ENCODE measurements at regions not wholly inside any gene's neighbourhood (a gene's known extent, or its start where the extent isn't known, plus 50 kb on each side); places are given as distances from the start of the nearest gene placed in this dataset.

DNA sequence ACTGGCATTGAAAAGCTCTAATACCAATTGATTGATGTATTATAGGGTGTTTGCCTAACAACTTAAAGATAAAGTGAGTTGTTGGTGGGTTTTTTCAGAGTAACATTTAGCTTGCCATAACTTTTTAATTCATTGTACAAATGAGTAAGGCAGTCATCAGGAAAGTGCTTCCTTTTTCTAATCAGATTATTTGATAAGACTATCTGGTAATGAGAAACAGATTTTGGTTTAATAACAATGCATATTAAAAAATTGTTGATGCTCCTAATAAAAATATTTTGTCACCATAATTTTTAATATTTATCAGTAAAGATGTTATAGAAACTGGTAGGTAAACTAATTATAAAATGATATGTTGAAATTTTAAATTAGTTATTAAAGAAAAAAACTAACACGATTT, 51.3 kb downstream of the BLTP1 start:
- Histone ChIP-seq H3K4me3 (no peak overlapping the region), H3K9me3 (no peaks in the 10 kb centered on the region), H3K4me1 (no peaks in the 10 kb centered on the region), H3K27me3 (ENCODE audit: low read depth) (no peaks in the 10 kb centered on the region), H3K36me3 (replicated peaks) (no peaks in the 10 kb centered on the region)
- no peak for DNase-seq (ENCODE audit: low spot score in 2 of 2)
- in situ Hi-C loops (cut with MboI; ENCODE audit: low sequenced_read_pairs): no loop called here

DNA sequence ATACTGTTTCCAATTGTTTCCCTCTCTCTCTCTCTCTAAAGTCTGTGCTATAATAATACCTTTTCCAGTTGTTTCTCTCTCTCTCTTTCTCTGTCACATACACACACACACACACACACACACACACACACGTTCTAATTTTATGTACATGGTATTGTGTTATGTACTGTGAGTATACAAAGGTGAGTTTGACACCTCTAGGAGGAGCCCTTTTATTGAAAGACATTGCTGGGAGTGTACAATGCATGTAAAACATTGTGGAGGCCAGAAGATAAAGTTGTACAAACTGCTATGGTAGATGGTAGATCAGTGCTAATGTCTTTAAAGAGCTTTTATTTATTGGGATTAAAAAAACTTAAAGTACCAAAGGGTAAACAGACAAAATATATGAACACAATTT, 53.6 kb downstream of the BLTP1 start:
- Histone ChIP-seq H3K4me3 (no peak overlapping the region), H3K9me3 (no peaks in the 10 kb centered on the region), H3K27me3 (ENCODE audit: low read depth) (no peaks in the 10 kb centered on the region), H3K4me1 (no peaks in the 10 kb centered on the region), H3K36me3 (replicated peaks) (no peaks in the 10 kb centered on the region; the same call in 1 of the 2 replicates)
- in situ Hi-C loops (cut with MboI; ENCODE audit: low sequenced_read_pairs): no loop called here
- DNase-seq (ENCODE audit: low spot score in 2 of 2): no peak

DNA sequence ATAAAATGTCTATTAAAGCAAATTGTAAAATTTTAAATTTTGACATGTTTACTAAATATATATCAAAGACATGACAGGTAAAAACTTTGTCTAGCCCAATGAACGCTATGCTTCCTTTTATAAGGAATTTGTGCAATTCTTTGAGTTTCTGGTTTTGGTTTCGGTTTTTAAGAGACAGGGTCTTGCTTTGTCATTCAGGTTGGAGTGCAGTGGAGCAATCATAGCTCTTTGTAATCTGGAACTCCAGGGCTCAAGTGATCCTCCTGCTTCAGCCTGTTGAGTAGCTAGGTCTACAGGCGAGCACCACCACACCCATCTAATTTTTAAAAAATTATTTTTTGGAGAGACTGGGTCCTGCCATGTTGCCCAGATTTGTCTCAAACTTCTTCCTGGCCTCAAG, 60.7 kb downstream of the BLTP1 start:
- Histone ChIP-seq H3K36me3 (replicated peaks) (no peaks in the 10 kb centered on the region; the same call in 1 of the 2 replicates), H3K4me1 (no peaks in the 10 kb centered on the region), H3K4me3 (no peak overlapping the region), H3K27me3 (ENCODE audit: low read depth) (no peaks in the 10 kb centered on the region), H3K9me3 (no peaks in the 10 kb centered on the region)
- no peak for DNase-seq (ENCODE audit: low spot score in 2 of 2)
- in situ Hi-C loops (cut with MboI; ENCODE audit: low sequenced_read_pairs): no loop called here

DNA sequence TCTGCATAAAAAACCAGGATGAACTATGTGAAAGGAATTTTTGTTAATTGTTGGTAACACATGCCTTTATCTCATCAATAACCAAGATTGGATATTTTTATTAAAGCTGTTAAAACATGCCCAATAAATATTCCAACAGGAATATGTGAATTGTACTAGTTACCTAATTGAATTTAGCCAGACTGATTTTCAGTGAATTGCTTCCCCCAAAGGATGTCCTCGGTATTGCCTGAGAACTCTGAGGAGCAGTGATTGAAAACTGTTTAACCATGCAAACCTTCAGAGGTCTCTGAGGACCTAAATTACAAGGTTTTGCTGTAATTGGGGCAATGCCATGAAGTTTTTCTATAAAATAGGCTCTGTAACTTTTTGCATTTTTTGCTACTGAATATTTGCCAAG, 66.6 kb downstream of the BLTP1 start:
- no peak overlapping the region for H3K4me3 ChIP-seq
- H3K4me1 ChIP-seq: no peaks in the 10 kb centered on the region
- in situ Hi-C loops (cut with MboI; ENCODE audit: low sequenced_read_pairs): no loop called here
- H3K36me3 ChIP-seq (replicated peaks): no peaks in the 10 kb centered on the region
- H3K9me3 ChIP-seq: no peaks in the 10 kb centered on the region
- H3K27me3 ChIP-seq (ENCODE audit: low read depth): no peaks in the 10 kb centered on the region
- DNase-seq (ENCODE audit: low spot score in 2 of 2): no peak

DNA sequence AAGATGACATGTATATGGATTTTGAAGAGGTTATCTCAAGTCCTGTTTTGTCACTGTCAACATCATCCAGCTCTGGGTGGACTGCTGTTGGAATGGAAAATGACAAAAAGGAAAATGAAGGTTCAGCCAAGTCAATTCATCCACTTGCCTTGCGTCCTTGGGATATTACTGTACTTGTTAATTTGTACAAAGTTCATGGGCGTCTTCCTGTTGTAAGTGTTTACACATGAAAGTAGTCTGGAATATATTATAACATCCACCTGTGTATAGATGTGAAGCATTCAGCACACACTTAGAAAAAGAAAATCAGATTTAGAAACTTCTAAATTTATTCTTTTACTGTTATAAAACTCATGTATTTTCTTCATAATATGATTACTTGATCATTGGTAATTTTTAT, 67.2 kb downstream of the BLTP1 start:
- Histone ChIP-seq H3K4me3 (no peak overlapping the region), H3K27me3 (ENCODE audit: low read depth) (no peaks in the 10 kb centered on the region), H3K36me3 (replicated peaks) (no peaks in the 10 kb centered on the region), H3K4me1 (no peaks in the 10 kb centered on the region), H3K9me3 (no peaks in the 10 kb centered on the region)
- no peak for DNase-seq (ENCODE audit: low spot score in 2 of 2)
- in situ Hi-C loops (cut with MboI; ENCODE audit: low sequenced_read_pairs): no loop called here

DNA sequence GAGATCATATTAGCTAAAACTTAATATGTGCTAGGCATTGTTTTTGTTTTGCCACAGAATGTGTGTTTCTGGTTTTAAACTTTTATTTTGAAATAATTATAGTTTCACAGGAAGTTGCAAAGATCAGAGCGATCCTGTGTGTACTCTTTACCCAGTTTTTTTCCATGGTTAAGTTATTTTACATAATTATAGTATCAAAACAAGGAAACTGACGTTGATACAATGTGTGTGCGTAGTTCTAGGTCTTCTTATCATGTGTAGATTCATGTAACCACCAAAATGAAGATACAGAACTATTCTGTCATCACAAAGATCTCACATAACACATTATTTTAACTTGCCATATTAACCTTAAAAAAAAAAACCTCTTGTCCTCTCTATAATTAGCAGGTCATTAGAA, 69.2 kb downstream of the BLTP1 start:
- in situ Hi-C loops (cut with MboI; ENCODE audit: low sequenced_read_pairs): no loop called here
- Histone ChIP-seq H3K4me3 (no peak overlapping the region), H3K36me3 (replicated peaks) (no peaks in the 10 kb centered on the region), H3K4me1 (no peaks in the 10 kb centered on the region), H3K9me3 (no peaks in the 10 kb centered on the region), H3K27me3 (ENCODE audit: low read depth) (no peaks in the 10 kb centered on the region)
- DNase-seq (ENCODE audit: low spot score in 2 of 2): no peak

DNA sequence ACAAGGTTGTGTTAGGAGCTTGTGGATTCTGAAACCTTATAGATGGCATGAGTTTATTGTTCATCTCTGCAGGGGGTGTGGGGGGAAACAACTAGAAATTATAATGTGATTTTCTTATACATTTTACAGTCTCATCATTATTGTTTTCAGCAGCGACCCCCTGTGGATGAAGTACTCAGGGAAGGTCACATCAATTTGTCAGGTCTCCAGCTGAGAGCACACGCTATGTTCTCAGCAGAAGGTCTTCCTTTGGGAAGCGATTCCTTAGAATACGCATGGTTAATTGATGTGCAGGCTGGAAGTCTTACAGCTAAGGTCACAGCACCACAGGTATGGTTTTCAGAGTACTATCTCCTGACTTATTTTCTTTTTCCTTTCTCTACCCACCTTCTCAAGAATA, 72.2 kb downstream of the BLTP1 start:
- Histone ChIP-seq H3K4me1 (no peaks in the 10 kb centered on the region), H3K9me3 (no peaks in the 10 kb centered on the region), H3K36me3 (replicated peaks) (no peaks in the 10 kb centered on the region; the same call in 1 of the 2 replicates), H3K27me3 (ENCODE audit: low read depth) (no peaks in the 10 kb centered on the region), H3K4me3 (no peak overlapping the region)
- peak in 1 of 2 experiments; percentile 25 for DNase-seq (ENCODE audit: low spot score in 2 of 2)
- in situ Hi-C loops (cut with MboI; ENCODE audit: low sequenced_read_pairs): no loop called here

DNA sequence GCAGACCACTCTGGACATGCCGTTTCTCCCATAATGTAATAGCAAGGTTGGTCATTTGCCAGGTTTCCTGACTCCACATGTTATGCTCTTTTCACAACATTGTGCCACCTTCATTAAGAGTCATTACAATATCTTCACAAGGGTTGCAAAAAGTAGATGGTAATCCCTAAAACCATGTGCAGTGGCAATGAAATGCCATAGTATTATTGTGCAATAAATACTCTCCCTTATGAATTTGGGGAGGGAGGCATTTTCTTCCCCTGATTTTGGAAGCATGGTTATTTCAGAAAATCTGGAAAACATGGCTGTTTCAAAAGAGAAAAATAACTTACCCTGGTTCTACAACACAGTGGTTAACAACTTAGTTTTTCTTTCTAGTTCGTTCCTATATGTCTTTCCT, 75.1 kb downstream of the BLTP1 start:
- Histone ChIP-seq H3K27me3 (ENCODE audit: low read depth) (no peaks in the 10 kb centered on the region), H3K36me3 (replicated peaks) (peaks cover 4% of the 10 kb centered on the region), H3K4me3 (no peak overlapping the region), H3K9me3 (no peaks in the 10 kb centered on the region), H3K4me1 (no peaks in the 10 kb centered on the region)
- in situ Hi-C loops (cut with MboI; ENCODE audit: low sequenced_read_pairs): no loop called here
- DNase-seq (ENCODE audit: low spot score in 2 of 2): no peak

DNA sequence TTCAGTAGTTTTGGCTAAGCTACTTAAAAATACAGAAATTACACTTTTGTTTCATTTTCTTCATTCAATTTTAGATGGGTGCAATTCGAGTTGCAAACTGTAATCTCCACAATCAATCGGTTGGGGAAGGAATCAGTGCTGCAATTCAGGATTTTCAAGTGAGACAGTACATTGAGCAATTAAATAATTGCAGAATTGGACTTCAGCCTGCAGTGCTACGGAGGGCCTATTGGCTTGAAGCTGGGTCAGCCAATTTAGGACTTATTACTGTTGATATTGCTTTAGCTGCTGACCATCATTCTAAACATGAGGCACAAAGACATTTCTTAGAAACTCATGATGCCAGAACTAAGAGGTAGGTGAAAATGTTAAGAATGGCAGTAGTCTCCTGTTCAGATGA, 77.7 kb downstream of the BLTP1 start:
- Histone ChIP-seq H3K4me3 (no peak overlapping the region), H3K27me3 (ENCODE audit: low read depth) (no peaks in the 10 kb centered on the region), H3K36me3 (replicated peaks) (peaks cover 4% of the 10 kb centered on the region), H3K9me3 (no peaks in the 10 kb centered on the region), H3K4me1 (no peaks in the 10 kb centered on the region)
- no peak for DNase-seq (ENCODE audit: low spot score in 2 of 2)
- in situ Hi-C loops (cut with MboI; ENCODE audit: low sequenced_read_pairs): no loop called here

DNA sequence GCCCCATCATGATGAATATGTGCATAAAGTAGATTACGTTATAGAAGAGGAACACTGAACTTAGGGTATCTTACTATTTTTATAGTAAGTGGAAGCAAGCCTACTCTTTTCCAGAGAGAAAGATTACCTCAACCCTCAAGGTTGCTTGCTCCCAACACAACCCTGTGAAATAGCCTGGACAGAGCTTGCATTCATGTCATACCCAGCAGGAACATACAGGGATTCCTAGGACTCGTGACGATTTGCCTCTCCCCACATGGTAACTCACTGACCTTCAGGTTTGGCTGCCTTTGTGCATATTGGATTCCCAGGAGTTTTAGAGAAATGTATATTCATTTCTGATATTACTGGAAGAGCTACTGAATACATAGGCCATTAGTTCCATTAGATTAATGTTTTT, 80.5 kb downstream of the BLTP1 start:
- Histone ChIP-seq H3K4me3 (no peak overlapping the region), H3K36me3 (replicated peaks) (peaks cover 6% of the 10 kb centered on the region), H3K27me3 (ENCODE audit: low read depth) (no peaks in the 10 kb centered on the region), H3K9me3 (no peaks in the 10 kb centered on the region), H3K4me1 (no peaks in the 10 kb centered on the region)
- DNase-seq (ENCODE audit: low spot score in 2 of 2): no peak
- in situ Hi-C loops (cut with MboI; ENCODE audit: low sequenced_read_pairs): no loop called here

DNA sequence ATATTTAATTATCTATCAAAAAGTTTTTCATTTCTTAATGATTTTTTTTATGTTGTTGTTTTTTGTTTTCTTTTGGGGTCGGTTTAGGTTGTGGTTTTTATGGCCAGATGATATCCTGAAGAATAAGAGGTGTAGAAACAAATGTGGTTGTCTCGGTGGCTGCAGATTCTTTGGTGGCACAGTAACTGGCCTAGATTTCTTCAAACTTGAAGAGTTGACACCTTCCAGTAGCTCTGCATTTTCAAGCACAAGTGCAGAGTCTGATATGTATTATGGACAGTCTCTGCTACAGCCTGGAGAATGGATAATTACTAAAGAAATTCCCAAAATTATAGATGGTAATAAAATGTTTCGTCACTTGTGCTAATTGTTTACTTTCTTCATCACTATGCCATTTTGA, 82.6 kb downstream of the BLTP1 start:
- Histone ChIP-seq H3K9me3 (no peaks in the 10 kb centered on the region), H3K4me1 (no peaks in the 10 kb centered on the region; the same call in 1 of the 2 replicates), H3K36me3 (replicated peaks) (peaks cover 6% of the 10 kb centered on the region; the same call in 1 of the 2 replicates), H3K4me3 (no peak overlapping the region), H3K27me3 (ENCODE audit: low read depth) (no peaks in the 10 kb centered on the region)
- in situ Hi-C loops (cut with MboI; ENCODE audit: low sequenced_read_pairs): no loop called here
- no peak for DNase-seq (ENCODE audit: low spot score in 2 of 2)

DNA sequence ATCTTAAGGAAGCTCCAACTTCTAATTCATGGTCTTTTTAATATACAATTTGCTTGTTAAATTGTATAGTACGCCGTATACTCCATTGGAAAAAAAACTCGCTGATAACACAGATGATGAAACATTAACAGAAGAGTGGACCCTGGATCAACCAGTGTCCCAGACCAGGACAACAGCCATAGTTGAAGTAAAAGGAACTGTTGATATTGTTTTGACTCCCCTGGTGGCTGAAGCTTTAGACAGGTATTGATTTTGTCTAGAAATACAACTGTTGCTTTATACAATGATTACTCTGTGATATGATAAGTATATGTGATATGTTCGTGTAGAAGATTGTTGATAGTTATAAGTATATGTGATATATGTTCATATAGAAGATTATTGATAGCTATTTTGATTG, 91.7 kb downstream of the BLTP1 start:
- no peaks in the 10 kb centered on the region for H3K27me3 ChIP-seq (ENCODE audit: low read depth)
- H3K4me3 ChIP-seq: no peak overlapping the region
- peaks cover 6% of the 10 kb centered on the region for H3K4me1 ChIP-seq
- no peak for DNase-seq (ENCODE audit: low spot score in 2 of 2)
- H3K9me3 ChIP-seq: no peaks in the 10 kb centered on the region
- no peaks in the 10 kb centered on the region; the same call in 1 of the 2 replicates for H3K36me3 ChIP-seq (replicated peaks)
- in situ Hi-C loops (cut with MboI; ENCODE audit: low sequenced_read_pairs): no loop called here

DNA sequence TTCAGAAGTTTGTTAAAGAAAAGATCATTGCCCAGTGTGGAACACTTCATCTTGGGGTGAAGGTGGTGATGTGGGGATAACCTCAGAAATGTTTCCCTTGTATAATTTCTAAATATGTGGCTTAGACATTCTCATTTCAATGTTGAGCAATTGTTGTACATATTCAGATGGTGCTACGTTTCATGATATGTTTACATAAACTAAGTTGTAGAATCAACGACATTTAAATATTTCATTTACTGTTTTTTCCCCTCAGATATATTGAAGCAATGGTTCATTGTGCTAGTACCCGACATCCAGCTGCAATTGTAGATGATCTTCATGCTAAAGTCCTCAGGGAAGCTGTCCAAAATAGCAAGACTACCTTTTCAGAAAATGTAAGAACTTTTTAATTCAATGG, 92.6 kb downstream of the BLTP1 start:
- in situ Hi-C loops (cut with MboI; ENCODE audit: low sequenced_read_pairs): no loop called here
- Histone ChIP-seq H3K36me3 (replicated peaks) (no peaks in the 10 kb centered on the region; the same call in 1 of the 2 replicates), H3K27me3 (ENCODE audit: low read depth) (no peaks in the 10 kb centered on the region), H3K9me3 (no peaks in the 10 kb centered on the region), H3K4me1 (peaks cover 14% of the 10 kb centered on the region), H3K4me3 (no peak overlapping the region)
- DNase-seq (ENCODE audit: low spot score in 2 of 2): no peak

DNA sequence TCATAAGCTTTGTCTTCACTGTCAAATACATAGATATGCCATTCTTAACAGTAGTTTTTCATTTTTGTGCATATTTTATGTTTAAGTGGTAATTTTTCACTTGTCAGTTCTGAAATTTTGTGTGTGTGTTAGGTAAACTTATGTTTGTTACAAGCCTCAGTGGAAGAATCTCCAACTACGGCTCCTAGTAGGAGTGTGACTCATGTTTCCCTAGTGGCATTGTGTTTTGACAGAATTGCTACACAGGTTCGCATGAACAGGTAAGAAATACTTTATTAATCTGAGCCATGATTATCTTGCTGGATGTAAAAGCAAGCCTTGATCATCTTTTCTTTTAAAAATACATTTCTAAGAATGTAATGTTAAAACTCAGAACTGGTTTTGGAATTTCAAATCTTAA, 94.4 kb downstream of the BLTP1 start:
- in situ Hi-C loops (cut with MboI; ENCODE audit: low sequenced_read_pairs): no loop called here
- no peak overlapping the region for H3K4me3 ChIP-seq
- no peaks in the 10 kb centered on the region for H3K27me3 ChIP-seq (ENCODE audit: low read depth)
- no peak for DNase-seq (ENCODE audit: low spot score in 2 of 2)
- no peaks in the 10 kb centered on the region for H3K9me3 ChIP-seq
- H3K36me3 ChIP-seq (replicated peaks): no peaks in the 10 kb centered on the region; the same call in 1 of the 2 replicates
- peaks cover 18% of the 10 kb centered on the region for H3K4me1 ChIP-seq

DNA sequence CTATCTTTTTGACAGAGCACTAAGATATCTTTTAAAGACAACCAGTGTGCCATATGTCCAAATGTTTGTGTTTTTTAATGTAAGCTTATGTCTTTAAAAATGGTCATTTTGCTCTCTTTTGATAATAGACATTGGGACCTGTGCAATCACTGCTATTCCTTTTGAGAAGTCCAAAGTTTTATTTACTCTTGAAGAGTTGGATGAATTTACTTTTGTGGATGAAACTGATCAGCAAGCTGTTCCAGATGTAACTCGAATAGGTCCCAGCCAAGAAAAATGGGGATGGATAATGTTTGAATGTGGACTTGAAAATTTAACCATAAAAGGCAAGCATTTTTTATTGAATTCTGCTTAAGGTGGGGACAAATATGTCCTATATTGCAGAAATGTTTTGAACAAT, 97.2 kb downstream of the BLTP1 start:
- Histone ChIP-seq H3K9me3 (no peaks in the 10 kb centered on the region), H3K27me3 (ENCODE audit: low read depth) (no peaks in the 10 kb centered on the region), H3K36me3 (replicated peaks) (no peaks in the 10 kb centered on the region; the same call in 1 of the 2 replicates), H3K4me3 (no peak overlapping the region), H3K4me1 (peaks cover 18% of the 10 kb centered on the region)
- DNase-seq (ENCODE audit: low spot score in 2 of 2): no peak
- in situ Hi-C loops (cut with MboI; ENCODE audit: low sequenced_read_pairs): no loop called here

All from HAP-1 (cell line).